ENCODE measurements at regions not wholly inside any gene's neighbourhood (a gene's known extent, or its start where the extent isn't known, plus 50 kb on each side); places are given as distances from the start of the nearest gene placed in this dataset.

DNA sequence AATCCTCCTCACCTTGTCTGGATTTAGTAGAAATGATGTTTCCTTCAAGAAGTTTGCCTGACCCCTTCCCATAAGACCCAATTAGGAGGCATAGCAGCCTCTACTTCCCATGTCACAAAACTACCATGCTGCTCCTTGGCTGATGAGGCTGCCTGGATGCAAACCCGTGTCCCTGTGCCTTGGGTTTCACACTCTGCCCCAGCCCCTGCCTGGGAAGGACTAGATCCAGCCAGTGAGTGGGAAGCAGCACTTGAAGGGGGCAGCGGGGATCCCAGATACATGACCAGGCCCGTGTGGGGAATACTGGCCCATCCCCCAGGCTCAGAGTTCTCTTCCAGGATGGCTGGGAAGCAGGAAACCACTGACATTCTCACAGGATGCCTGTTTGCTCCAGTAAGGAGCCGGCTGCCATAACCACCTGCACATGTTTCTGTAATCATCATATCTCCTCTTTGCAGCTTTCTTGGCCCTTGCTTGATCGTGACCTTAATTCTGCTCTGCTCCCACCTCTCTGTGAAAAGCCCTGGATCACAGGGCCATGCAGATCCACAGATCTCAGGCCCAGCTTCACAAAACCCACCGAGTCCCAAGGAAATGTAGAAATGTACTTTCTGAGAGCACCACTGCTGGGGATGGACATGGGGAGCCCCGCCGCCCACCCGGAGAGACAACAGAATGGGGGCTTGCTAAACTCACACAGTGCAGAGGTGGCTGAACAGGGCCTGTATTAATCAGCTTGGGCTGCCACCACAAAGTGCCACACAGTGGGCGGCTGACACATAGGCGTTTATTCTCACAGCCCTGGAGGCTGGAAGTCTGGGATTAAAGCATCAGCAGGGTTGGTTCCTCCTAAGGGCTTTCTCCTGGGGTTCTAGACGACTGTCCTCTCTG lies 287.8 kb upstream of the IGFBP3 start:
- no peak for DNase-seq (ENCODE audit: low read depth, low spot score)
- no peak for TF ChIP-seq EZH2 (IDR thresholded peaks at IDR 0.05)
- no peak for TF ChIP-seq POLR2AphosphoS5 (IDR thresholded peaks at IDR 0.05; ENCODE audit: borderline replicate concordance, low read depth, low read length)
- TF ChIP-seq FOXP2 (optimal IDR thresholded peaks at IDR 0.05; ENCODE audit: control extremely low read depth, extremely low read length, insufficient read depth) = no peak
- no peak overlapping the region for H3K27ac ChIP-seq
- no peak overlapping the region for H3K4me3 ChIP-seq
- H3K36me3 ChIP-seq (ENCODE audit: insufficient read depth, low read length) = no peaks in the 10 kb centered on the region
- H3K9ac ChIP-seq (ENCODE audit: insufficient read length) = no peak overlapping the region
- H3K9me3 ChIP-seq (ENCODE audit: low read depth, low read length) = no peaks in the 10 kb centered on the region

DNA sequence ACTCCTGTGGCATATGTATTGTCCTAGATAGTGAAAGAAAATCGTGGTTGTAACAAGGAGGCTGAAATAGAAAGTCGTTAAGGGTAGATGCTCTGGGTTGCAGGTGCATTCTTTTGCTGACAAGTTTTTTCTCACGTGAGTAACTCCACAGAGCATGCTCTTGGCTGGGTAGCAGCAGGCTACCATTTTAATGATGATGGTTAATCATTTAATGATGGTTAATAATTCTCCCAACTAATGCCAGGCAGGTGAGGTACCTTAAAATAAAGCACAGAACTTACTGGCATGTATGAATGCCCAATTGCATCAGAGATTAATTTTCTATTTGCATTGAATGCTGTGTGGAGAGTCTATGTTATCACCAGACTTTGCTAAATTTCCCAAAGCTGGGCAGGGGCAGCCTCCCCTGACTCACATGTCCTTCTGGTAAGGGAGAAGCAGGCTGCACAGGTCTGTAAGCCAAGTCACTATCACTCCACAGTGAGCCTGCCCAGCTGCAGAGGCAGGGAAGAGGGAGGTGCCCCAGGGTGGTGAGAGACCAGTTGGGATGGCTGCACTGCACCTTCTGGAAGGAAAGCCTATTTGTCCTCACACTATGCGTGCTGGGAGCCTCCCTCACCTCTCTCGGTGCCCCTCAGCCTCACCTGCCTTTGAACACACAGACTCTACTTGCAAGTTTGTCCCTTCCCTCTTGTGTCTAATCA lies 287.0 kb upstream of the IGFBP3 start:
- no peak overlapping the region for H3K9ac ChIP-seq (ENCODE audit: insufficient read length)
- H3K4me3 ChIP-seq = no peak overlapping the region
- no peaks in the 10 kb centered on the region for H3K9me3 ChIP-seq (ENCODE audit: low read depth, low read length)
- H3K36me3 ChIP-seq (ENCODE audit: insufficient read depth, low read length) = no peaks in the 10 kb centered on the region
- DNase-seq (ENCODE audit: low read depth, low spot score) = no peak
- no peak overlapping the region for H3K27ac ChIP-seq
- no peak for TF ChIP-seq POLR2AphosphoS5 (IDR thresholded peaks at IDR 0.05; ENCODE audit: borderline replicate concordance, low read depth, low read length)
- no peak for TF ChIP-seq EZH2 (IDR thresholded peaks at IDR 0.05)
- TF ChIP-seq FOXP2 (optimal IDR thresholded peaks at IDR 0.05; ENCODE audit: control extremely low read depth, extremely low read length, insufficient read depth) = no peak

DNA sequence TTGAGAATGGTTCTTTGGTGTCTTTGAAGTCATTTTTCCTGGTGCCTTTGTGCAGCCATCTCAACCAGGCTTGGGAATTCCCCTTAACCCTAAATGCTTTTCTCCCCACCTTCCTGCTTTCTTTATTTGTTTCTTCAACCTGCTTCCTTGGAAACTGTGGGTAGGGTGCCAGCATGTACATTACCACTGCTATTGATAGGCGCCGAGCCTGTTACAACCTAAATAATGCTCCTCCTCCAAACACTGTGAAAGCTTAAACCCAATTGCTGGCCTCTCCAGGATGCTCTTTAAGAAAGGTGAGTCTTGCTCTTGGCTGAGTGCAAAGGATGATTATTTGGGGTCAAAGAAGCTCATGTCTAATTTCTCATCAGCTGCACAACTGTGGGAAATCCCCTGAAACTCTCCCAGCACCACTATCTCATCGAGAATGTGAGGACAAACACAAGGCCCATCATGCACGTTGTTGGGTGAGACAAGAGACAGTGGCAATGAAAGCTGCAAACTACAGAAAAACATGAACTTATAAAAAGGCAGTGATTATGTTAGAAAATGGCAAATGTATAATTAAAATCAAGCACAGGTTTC lies 285.5 kb upstream of the IGFBP3 start:
- H3K27ac ChIP-seq = no peak overlapping the region
- no peaks in the 10 kb centered on the region for H3K9me3 ChIP-seq (ENCODE audit: low read depth, low read length)
- no peak overlapping the region for H3K4me3 ChIP-seq
- DNase-seq (ENCODE audit: low read depth, low spot score) = no peak
- TF ChIP-seq POLR2AphosphoS5 (IDR thresholded peaks at IDR 0.05; ENCODE audit: borderline replicate concordance, low read depth, low read length) (no peak), EZH2 (IDR thresholded peaks at IDR 0.05) (no peak), FOXP2 (optimal IDR thresholded peaks at IDR 0.05; ENCODE audit: control extremely low read depth, extremely low read length, insufficient read depth) (no peak)
- H3K36me3 ChIP-seq (ENCODE audit: insufficient read depth, low read length) = no peaks in the 10 kb centered on the region
- no peak overlapping the region for H3K9ac ChIP-seq (ENCODE audit: insufficient read length)

DNA sequence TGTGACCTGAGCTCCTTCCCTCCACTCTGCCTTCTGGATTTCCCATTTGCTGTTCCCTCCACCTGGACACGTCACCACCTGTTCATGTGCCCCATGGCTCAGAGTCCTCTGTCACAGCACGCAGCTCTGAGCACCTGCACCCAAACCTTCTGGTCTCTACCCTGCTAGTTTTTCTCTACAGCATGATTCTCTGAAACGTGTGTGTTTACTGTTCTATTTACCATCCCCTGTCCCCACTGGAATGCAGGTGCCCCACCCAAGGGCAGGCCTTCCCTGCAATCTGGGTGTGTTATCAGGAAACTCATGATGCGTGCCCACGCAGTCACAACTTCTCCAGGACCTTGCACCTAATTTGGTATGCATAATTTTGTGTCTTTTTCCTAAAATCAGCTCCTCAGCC lies 284.4 kb upstream of the IGFBP3 start:
- Histone ChIP-seq H3K9ac (ENCODE audit: insufficient read length) (no peak overlapping the region), H3K9me3 (ENCODE audit: low read depth, low read length) (no peaks in the 10 kb centered on the region), H3K27ac (no peak overlapping the region), H3K4me3 (no peak overlapping the region), H3K36me3 (ENCODE audit: insufficient read depth, low read length) (no peaks in the 10 kb centered on the region)
- DNase-seq (ENCODE audit: low read depth, low spot score) = no peak
- TF ChIP-seq POLR2AphosphoS5 (IDR thresholded peaks at IDR 0.05; ENCODE audit: borderline replicate concordance, low read depth, low read length) (no peak), EZH2 (IDR thresholded peaks at IDR 0.05) (no peak), FOXP2 (optimal IDR thresholded peaks at IDR 0.05; ENCODE audit: control extremely low read depth, extremely low read length, insufficient read depth) (no peak)

DNA sequence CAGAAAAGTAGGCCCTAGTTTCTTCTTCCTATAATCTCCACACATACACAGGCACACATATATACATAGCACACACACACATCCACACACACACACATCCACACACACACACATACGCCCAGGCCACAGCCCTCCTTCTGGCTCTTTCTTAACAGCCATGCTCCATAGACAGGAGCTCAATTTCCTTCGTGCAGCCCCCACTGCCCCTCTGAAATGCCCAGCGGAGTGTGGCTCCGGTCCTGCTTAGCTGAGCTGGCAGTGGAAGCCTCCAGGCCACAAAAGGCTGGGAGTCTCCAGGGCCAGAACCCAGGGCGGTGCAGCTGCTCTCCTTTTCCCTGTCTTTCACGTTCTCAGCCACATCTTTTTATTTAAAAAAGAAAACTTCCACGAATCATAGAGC lies 282.9 kb upstream of the IGFBP3 start:
- Histone ChIP-seq H3K27ac (no peak overlapping the region), H3K36me3 (ENCODE audit: insufficient read depth, low read length) (no peaks in the 10 kb centered on the region), H3K9me3 (ENCODE audit: low read depth, low read length) (no peaks in the 10 kb centered on the region), H3K4me3 (no peak overlapping the region), H3K9ac (ENCODE audit: insufficient read length) (no peak overlapping the region)
- no peak for TF ChIP-seq FOXP2 (optimal IDR thresholded peaks at IDR 0.05; ENCODE audit: control extremely low read depth, extremely low read length, insufficient read depth)
- no peak for TF ChIP-seq EZH2 (IDR thresholded peaks at IDR 0.05)
- no peak for TF ChIP-seq POLR2AphosphoS5 (IDR thresholded peaks at IDR 0.05; ENCODE audit: borderline replicate concordance, low read depth, low read length)
- DNase-seq (ENCODE audit: low read depth, low spot score) = no peak

DNA sequence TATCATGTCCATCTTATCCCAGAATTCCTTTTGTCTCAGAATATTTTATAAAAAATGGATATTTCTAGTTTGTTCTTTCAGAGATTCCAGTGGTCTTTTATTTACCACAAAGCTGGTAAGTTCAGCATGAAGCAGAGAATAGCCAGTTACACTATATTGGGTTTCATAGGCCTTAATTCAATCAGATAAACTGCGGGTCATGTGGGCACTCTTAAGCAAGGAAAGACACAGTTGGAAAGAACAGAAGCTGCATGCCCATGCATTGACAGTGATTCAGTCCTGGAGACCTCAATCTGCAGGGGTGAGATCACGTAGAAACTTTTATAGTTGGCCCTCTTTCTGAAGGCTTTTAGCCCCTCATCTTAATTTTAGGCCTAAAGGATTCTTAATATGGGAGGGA lies 281.3 kb upstream of the IGFBP3 start:
- no peak for TF ChIP-seq EZH2 (IDR thresholded peaks at IDR 0.05)
- no peak for TF ChIP-seq FOXP2 (optimal IDR thresholded peaks at IDR 0.05; ENCODE audit: control extremely low read depth, extremely low read length, insufficient read depth)
- no peak for TF ChIP-seq POLR2AphosphoS5 (IDR thresholded peaks at IDR 0.05; ENCODE audit: borderline replicate concordance, low read depth, low read length)
- H3K9ac ChIP-seq (ENCODE audit: insufficient read length) = no peak overlapping the region

DNA sequence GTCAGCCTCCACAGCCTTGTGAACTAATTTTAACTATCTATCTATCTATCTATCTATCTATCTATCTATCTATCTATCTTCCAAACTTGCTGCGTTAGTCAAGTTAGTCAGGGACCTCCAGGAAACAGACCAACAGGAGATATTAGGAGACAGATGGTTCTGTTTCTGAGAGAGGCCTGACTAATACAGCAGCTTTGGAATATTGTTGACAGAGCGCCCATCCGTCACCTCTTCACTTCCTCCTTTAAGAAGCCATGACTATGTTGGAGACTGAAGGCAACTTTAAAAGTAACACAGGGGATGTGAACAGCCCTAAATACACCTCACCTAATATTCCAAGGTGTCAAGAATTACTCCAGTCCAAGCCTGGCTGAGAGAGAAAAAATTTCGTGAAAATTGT lies 280.9 kb upstream of the IGFBP3 start:
- Histone ChIP-seq H3K4me3 (no peak overlapping the region), H3K9ac (ENCODE audit: insufficient read length) (no peak overlapping the region), H3K36me3 (ENCODE audit: insufficient read depth, low read length) (no peaks in the 10 kb centered on the region), H3K9me3 (ENCODE audit: low read depth, low read length) (no peaks in the 10 kb centered on the region), H3K27ac (no peak overlapping the region)
- TF ChIP-seq FOXP2 (optimal IDR thresholded peaks at IDR 0.05; ENCODE audit: control extremely low read depth, extremely low read length, insufficient read depth) = no peak
- TF ChIP-seq POLR2AphosphoS5 (IDR thresholded peaks at IDR 0.05; ENCODE audit: borderline replicate concordance, low read depth, low read length) = no peak
- no peak for TF ChIP-seq EZH2 (IDR thresholded peaks at IDR 0.05)
- DNase-seq (ENCODE audit: low read depth, low spot score) = no peak

More for the DNA sequence above, 281.3 kb upstream of the IGFBP3 start:
- DNase-seq (ENCODE audit: low read depth, low spot score) = no peak
- Histone ChIP-seq H3K27ac (no peak overlapping the region), H3K4me3 (no peak overlapping the region), H3K9me3 (ENCODE audit: low read depth, low read length) (no peaks in the 10 kb centered on the region), H3K36me3 (ENCODE audit: insufficient read depth, low read length) (no peaks in the 10 kb centered on the region)

DNA sequence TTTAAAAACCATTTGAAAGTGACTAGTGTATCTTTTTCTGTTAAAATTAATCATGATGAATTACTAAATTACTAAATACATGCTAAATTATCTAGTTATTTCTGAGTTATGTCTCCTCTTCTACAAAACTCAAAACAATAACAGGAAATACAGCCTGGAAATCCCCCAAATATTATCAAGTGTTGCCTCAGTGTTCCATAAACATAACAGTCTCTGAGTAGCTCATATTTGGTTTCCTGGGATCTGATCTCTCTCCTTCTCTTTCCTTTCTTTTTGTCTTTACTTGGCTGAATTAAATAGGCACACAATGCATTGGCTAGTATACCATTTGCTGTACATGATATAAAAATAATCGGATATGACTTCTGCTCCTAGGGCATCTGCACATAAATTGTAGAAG lies 277.6 kb upstream of the IGFBP3 start:
- Histone ChIP-seq H3K9me3 (ENCODE audit: low read depth, low read length) (no peaks in the 10 kb centered on the region), H3K36me3 (ENCODE audit: insufficient read depth, low read length) (no peaks in the 10 kb centered on the region), H3K9ac (ENCODE audit: insufficient read length) (no peak overlapping the region), H3K27ac (no peak overlapping the region), H3K4me3 (no peak overlapping the region)
- DNase-seq (ENCODE audit: low read depth, low spot score) = no peak
- TF ChIP-seq POLR2AphosphoS5 (IDR thresholded peaks at IDR 0.05; ENCODE audit: borderline replicate concordance, low read depth, low read length) = no peak
- TF ChIP-seq EZH2 (IDR thresholded peaks at IDR 0.05) = no peak
- TF ChIP-seq FOXP2 (optimal IDR thresholded peaks at IDR 0.05; ENCODE audit: control extremely low read depth, extremely low read length, insufficient read depth) = no peak

All from SK-N-MC (cell line).